GM10266 (cell line): ENCODE measurements at regions not wholly inside any gene's neighbourhood (a gene's known extent, or its start where the extent isn't known, plus 50 kb on each side); places are given as distances from the start of the nearest gene placed in this dataset.

Experiments
- DNase-seq: peaks from one replicate; pipeline ENCODE4 v3.0.0; 2012; ENCODE audit errors: extremely low spot score
- CTCF ChIP-seq: IDR thresholded peaks from 2 replicates; pipeline ENCODE4 v1.5.1; 2012; ENCODE audit warnings: mild to moderate bottlenecking, low read depth; ENCODE audit not compliant: control insufficient read depth, insufficient read depth; ENCODE audit errors: missing control alignments

- no peak for TF ChIP-seq CTCF
- DNase-seq = no peak
Measured at GRCh38 chr1:4084896-4085295, 184.8 kb upstream of the C1orf174 start.

GRCh38 chr1:4085546-4085945 lies 185.5 kb upstream of the C1orf174 start:
- no peak for DNase-seq
- no peak for TF ChIP-seq CTCF

GRCh38 chr1:4086085-4086850 lies 186.2 kb upstream of the C1orf174 start:
- DNase-seq = no peak
- no peak for TF ChIP-seq CTCF

- no peak for TF ChIP-seq CTCF
- DNase-seq = no peak
Measured at GRCh38 chr1:4086921-4087320, 186.8 kb upstream of the C1orf174 start.

GRCh38 chr1:4087530-4088420 lies 187.7 kb upstream of the C1orf174 start:
- TF ChIP-seq CTCF = no peak
- DNase-seq = no peak

GRCh38 chr1:4088676-4089075 lies 188.6 kb upstream of the C1orf174 start:
- no peak for TF ChIP-seq CTCF
- no peak for DNase-seq

- DNase-seq = no peak
- TF ChIP-seq CTCF = no peak
Measured at GRCh38 chr1:4089421-4090175, 189.5 kb upstream of the C1orf174 start.
